ENCODE measurements at regions not wholly inside any gene's neighbourhood (a gene's known extent, or its start where the extent isn't known, plus 50 kb on each side); places are given as distances from the start of the nearest gene placed in this dataset.

DNA sequence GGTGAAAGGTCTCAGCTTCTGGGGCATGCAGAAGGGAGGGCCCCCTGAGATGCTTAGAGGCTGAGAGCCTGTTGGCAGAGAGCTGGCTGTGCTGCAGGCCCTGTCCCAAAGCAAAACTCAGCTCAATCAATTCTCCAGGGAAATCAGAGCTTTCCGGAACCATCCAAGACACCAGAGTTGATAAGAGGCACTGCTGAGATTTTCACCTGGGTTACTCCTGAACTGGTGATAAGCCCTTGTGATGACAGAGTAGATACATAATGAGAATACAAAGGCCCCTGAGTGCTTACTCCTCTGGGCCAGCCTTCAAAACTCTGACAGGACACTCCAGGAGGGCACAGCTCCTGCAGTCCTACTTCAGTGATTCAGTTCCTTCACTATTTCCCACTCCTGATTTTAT is 63.9 kb downstream of the ARL6IP4 start:
- no peak for DNase-seq (ENCODE audit: low spot score)
- in situ Hi-C loops (cut with MboI; ENCODE audit: low pct_unique_long_range_greater_than_20kb, low sequenced_read_pairs, unreplicated experiment): no loop called here
- no peak for TF ChIP-seq CTCF (IDR thresholded peaks at IDR 0.05; ENCODE audit: extremely low read depth, insufficient read depth, missing control alignments)

- peak; percentile 65 for DNase-seq (ENCODE audit: low spot score)
- in situ Hi-C loops (cut with MboI; ENCODE audit: low pct_unique_long_range_greater_than_20kb, low sequenced_read_pairs, unreplicated experiment): no loop called here
- TF ChIP-seq CTCF (IDR thresholded peaks at IDR 0.05; ENCODE audit: extremely low read depth, insufficient read depth, missing control alignments): peak; percentile 76
Observed at GRCh38 chr12:123043536-123044001, 63.1 kb downstream of the ARL6IP4 start.

- no peak for DNase-seq (ENCODE audit: low spot score)
- TF ChIP-seq CTCF (IDR thresholded peaks at IDR 0.05; ENCODE audit: extremely low read depth, insufficient read depth, missing control alignments): no peak
- in situ Hi-C loops (cut with MboI; ENCODE audit: low pct_unique_long_range_greater_than_20kb, low sequenced_read_pairs, unreplicated experiment): no loop called here
Observed at GRCh38 chr12:123042833-123043232, 62.4 kb downstream of the ARL6IP4 start.

- no peak for TF ChIP-seq CTCF (IDR thresholded peaks at IDR 0.05; ENCODE audit: extremely low read depth, insufficient read depth, missing control alignments)
- in situ Hi-C loops (cut with MboI; ENCODE audit: low pct_unique_long_range_greater_than_20kb, low sequenced_read_pairs, unreplicated experiment): no loop called here
- no peak for DNase-seq (ENCODE audit: low spot score)
Observed at GRCh38 chr12:123041811-123042655, 61.6 kb downstream of the ARL6IP4 start.

- in situ Hi-C loops (cut with MboI; ENCODE audit: low pct_unique_long_range_greater_than_20kb, low sequenced_read_pairs, unreplicated experiment): no loop called here
- no peak for DNase-seq (ENCODE audit: low spot score)
- TF ChIP-seq CTCF (IDR thresholded peaks at IDR 0.05; ENCODE audit: extremely low read depth, insufficient read depth, missing control alignments): no peak
Observed at GRCh38 chr12:123041042-123041531, 60.6 kb downstream of the ARL6IP4 start.

GRCh38 chr12:123040106-123040505 is 59.6 kb downstream of the ARL6IP4 start:
- no peak for TF ChIP-seq CTCF (IDR thresholded peaks at IDR 0.05; ENCODE audit: extremely low read depth, insufficient read depth, missing control alignments)
- in situ Hi-C loops (cut with MboI; ENCODE audit: low pct_unique_long_range_greater_than_20kb, low sequenced_read_pairs, unreplicated experiment): no loop called here
- no peak for DNase-seq (ENCODE audit: low spot score)

Measured in GM13977 (cell line).